K562 (cell line): ENCODE measurements at regions not wholly inside any gene's neighbourhood (a gene's known extent, or its start where the extent isn't known, plus 50 kb on each side); places are given as distances from the start of the nearest gene placed in this dataset.

Source experiments
- ATAC-seq: fragments of 200-7000 bp; cut with Tn5 transposase; 3 replicates; pipeline ENCODE4 v1.9.1; 2020; ENCODE audit warnings: moderate library complexity
- BruUV-seq: library from RNA; stranded (reverse); fragments of 400-500 nt; replicated peaks from 2 replicates; lab custom pipeline; 2021; lab: Mats Ljungman, UMichigan
- CTCF ChIA-PET: fragments of 300-600 bp; formaldehyde crosslinking; extraction: SDS; loops from one replicate; lab custom pipeline; 2021; ENCODE audit warnings: low intra/inter-chr PET ratio; lab: Yijun Ruan, JAX
- POLR2A ChIA-PET: fragments of 300-600, 350-650 bp; sonication (Branson Sonifier 250); formaldehyde crosslinking; extraction: SDS; loops from one replicate; lab custom pipeline; 2021; ENCODE audit warnings: antibody characterized with exemption, inconsistent platforms; lab: Yijun Ruan, JAX
- DNase-seq, 4 experiments: peaks; one replicate each; pipeline versions ENCODE4 v3.0.0 to v3.0.0-alpha.2; 2011 to 2018; ENCODE audit warnings: low spot score in 3 of 4, mixed read lengths in 3 of 4; ENCODE audit errors: extremely low read depth in 1 of 4
- FAIRE-seq: peaks from 2 replicates; lab custom pipeline; 2011; peaks lifted over from hg19 to GRCh38; lab: Jason Lieb, UNC
- H2AFZ ChIP-seq: 2 replicates; pipeline ENCODE4 v1.6.0; 2011; ENCODE audit warnings: low read depth, low read length, control low read depth, inconsistent platforms
- H3K27ac ChIP-seq: fragments of 200-600 bp; 3 replicates; pipeline ENCODE4 v1.8.0; 2011; ENCODE audit warnings: low read depth, mild to moderate bottlenecking, control low read depth, inconsistent platforms, low read length, moderate library complexity, mixed read lengths; ENCODE audit errors: extremely low read depth
- H3K27me3 ChIP-seq, 2 experiments: fragments of 300-600 bp in 1 of 2; 2 replicates in 1 of 2; 3 replicates in 1 of 2; pipeline versions ENCODE4 v1.6.0 to v1.8.0; 2011; ENCODE audit warnings: inconsistent platforms in 2 of 2, low read length in 2 of 2, mild to moderate bottlenecking in 1 of 2, mixed read lengths in 1 of 2, moderate library complexity in 1 of 2; ENCODE audit not compliant: control insufficient read depth in 2 of 2, insufficient read depth in 2 of 2
- H3K36me3 ChIP-seq: fragments of 300-600 bp; 3 replicates; pipeline ENCODE4 v1.8.0; 2011; ENCODE audit warnings: mild to moderate bottlenecking, low read length, inconsistent platforms; ENCODE audit not compliant: control insufficient read depth, insufficient read depth
- H3K4me1 ChIP-seq, 2 experiments: fragments of 200-600 bp in 1 of 2; replicated peaks in 1 of 2; 2 replicates in 1 of 2; 3 replicates in 1 of 2; pipeline versions ENCODE4 v1.5.1 to v1.8.0; 2011; ENCODE audit warnings: inconsistent platforms in 2 of 2, low read length in 2 of 2, mild to moderate bottlenecking in 1 of 2, mixed read lengths in 1 of 2, moderate library complexity in 1 of 2; ENCODE audit not compliant: control insufficient read depth in 2 of 2, insufficient read depth in 2 of 2
- H3K4me2 ChIP-seq: 2 replicates; pipeline ENCODE4 v1.6.1; 2011; ENCODE audit warnings: low read length, control low read depth, inconsistent platforms, mixed read lengths; ENCODE audit not compliant: insufficient read depth
- H3K4me3 ChIP-seq: fragments of 200-600 bp; sonication (generic), shearing (Covaris generic); 2 replicates; pipeline ENCODE4 v1.5.1; 2016; ENCODE audit warnings: control low read depth, inconsistent platforms
- H3K79me2 ChIP-seq: fragments of 200-600 bp; 3 replicates; pipeline ENCODE4 v1.8.0; 2011; ENCODE audit warnings: low read length, inconsistent platforms; ENCODE audit not compliant: control insufficient read depth, insufficient read depth
- H3K9ac ChIP-seq, 2 experiments: 2 replicates each; pipeline versions ENCODE4 v1.6.0 to v1.6.1; 2011; ENCODE audit warnings: low read depth in 2 of 2, low read length in 2 of 2, control low read depth in 1 of 2, inconsistent platforms in 1 of 2, mild to moderate bottlenecking in 1 of 2, mixed read lengths in 1 of 2; ENCODE audit not compliant: insufficient read depth in 1 of 2
- H3K9me1 ChIP-seq: one replicate; pipeline ENCODE4 v1.6.0; 2011; ENCODE audit warnings: inconsistent platforms, mild to moderate bottlenecking, low read length, moderate library complexity; ENCODE audit not compliant: control insufficient read depth, insufficient read depth
- H3K9me3 ChIP-seq: replicated peaks from 2 replicates; pipeline ENCODE4 v1.5.1; 2011; ENCODE audit warnings: low read depth, low read length, inconsistent platforms; ENCODE audit not compliant: control insufficient read depth, insufficient read depth
- H4K20me1 ChIP-seq: replicated peaks from 2 replicates; pipeline ENCODE4 v1.6.1; 2011; ENCODE audit warnings: low read length, inconsistent platforms, mixed read lengths; ENCODE audit not compliant: control insufficient read depth, insufficient read depth
- DMBX1 ChIP-seq: fragments of 250-450 bp; sonication (Bioruptor Pico); IDR thresholded peaks from 2 replicates; pipeline ENCODE4 v1.8.0; 2022; ENCODE audit warnings: inconsistent platforms, mild to moderate bottlenecking, moderate library complexity, borderline replicate concordance
- FUS ChIP-seq: fragments of 200-400 bp; formaldehyde crosslinking; optimal IDR thresholded peaks from 2 replicates; pipeline ENCODE3; 2017; ENCODE audit warnings: low read depth, low read length
- HDAC6 ChIP-seq: IDR thresholded peaks from 2 replicates; pipeline ENCODE4 v1.6.1; 2012; ENCODE audit warnings: low read depth, mild to moderate bottlenecking, control low read depth, inconsistent platforms, low read length, moderate library complexity
- ID3 ChIP-seq, 2 experiments: fragments of 250-450 bp in 1 of 2; fragments of 450-650 bp in 1 of 2; sonication (Bioruptor Pico) in 1 of 2; IDR thresholded peaks; 2 replicates each; pipeline versions ENCODE4 v1.6.1 to v1.8.0; 2016 to 2021; ENCODE audit warnings: mild to moderate bottlenecking in 2 of 2, moderate library complexity in 2 of 2, missing compliant biosample characterization in 1 of 2, missing genetic modification characterization in 1 of 2
- KDM2B ChIP-seq: fragments of 250-450 bp; sonication (Bioruptor Pico); IDR thresholded peaks from 2 replicates; pipeline ENCODE4 v1.8.0; 2021; ENCODE audit warnings: mild to moderate bottlenecking, moderate library complexity
- MEF2A ChIP-seq: IDR thresholded peaks from 2 replicates; pipeline ENCODE4 v1.6.1; 2011; ENCODE audit warnings: low read depth, mild to moderate bottlenecking, low read length, moderate library complexity; ENCODE audit not compliant: control insufficient read depth
- MYC ChIP-seq, 2 experiments: fragments of 250-450 bp in 1 of 2; sonication (Bioruptor Pico) in 1 of 2; IDR thresholded peaks; 2 replicates each; pipeline versions ENCODE4 v1.5.1 to v1.6.1; 2012 to 2021; ENCODE audit warnings: low read depth in 2 of 2, borderline replicate concordance in 1 of 2, improper control_type of control experiment in 1 of 2, low read length in 1 of 2, mild to moderate bottlenecking in 1 of 2, moderate library complexity in 1 of 2
- NR2C2 ChIP-seq, 2 experiments: fragments of 200-800 bp in 1 of 2; sonication (Bioruptor generic) in 1 of 2; sonication (generic) in 1 of 2; formaldehyde crosslinking in 1 of 2; IDR thresholded peaks; 2 replicates each; pipeline versions ENCODE4 v1.6.1 to v1.8.0; 2016 to 2022; ENCODE audit warnings: mild to moderate bottlenecking in 1 of 2, missing compliant biosample characterization in 1 of 2, missing genetic modification characterization in 1 of 2, missing genetic modification reagents in 1 of 2
- SMARCA5 ChIP-seq: fragments of 450-650 bp; IDR thresholded peaks from 2 replicates; pipeline ENCODE4 v1.6.1; 2016
- TCF7L2 ChIP-seq: fragments of 150-350 bp; IDR thresholded peaks from 2 replicates; pipeline ENCODE4 v1.6.1; 2016; ENCODE audit warnings: low read depth, mild to moderate bottlenecking, low read length, moderate library complexity
- TRIM24 ChIP-seq, 2 experiments: fragments of 450-650 bp; IDR thresholded peaks; 2 replicates each; pipeline ENCODE4 v1.6.1; 2016
- TSC22D4 ChIP-seq: fragments of 450-650 bp; IDR thresholded peaks from 2 replicates; pipeline ENCODE4 v1.6.1; 2016; ENCODE audit warnings: missing genetic modification characterization, missing biosample characterization, control low read depth
- ZNF143 ChIP-seq: sonication (generic); formaldehyde crosslinking; IDR thresholded peaks from 2 replicates; pipeline ENCODE4 v1.9.0; 2022; ENCODE audit warnings: mild to moderate bottlenecking, missing genetic modification reagents
- WGBS: fragments of 100-300 bp; shearing (Covaris generic); methylation state at CpG from one replicate; pipeline ENCODE4 v1.1.6; 2016; ENCODE audit warnings: low coverage, mixed read lengths; ENCODE audit not compliant: insufficient coverage; ENCODE audit errors: missing lambda C conversion rate; 5-methylcytosine and 5-hydroxymethylcytosine counted together
- in situ Hi-C: fragments of 300-500 bp; cut with MboI; formaldehyde crosslinking; loops from 4 replicates; pipeline ENCODE4 v1.15.0; 2018; ENCODE audit warnings: inconsistent platforms, mixed read lengths
- intact Hi-C: fragments of 100-400 bp; cut with micrococcal nuclease; formaldehyde crosslinking; loops from 2 replicates; pipeline ENCODE4 v1.14.2; 2022
- TF ChIP-seq, protein P1 (sequence below): IDR thresholded peaks from 2 replicates; pipeline ENCODE4 v1.6.1; 2014; ENCODE audit warnings: antibody characterized with exemption
- TF ChIP-seq, protein P2 (sequence below): fragments of 450-650 bp; IDR thresholded peaks from 2 replicates; pipeline ENCODE4 v1.6.1; 2016; ENCODE audit warnings: mild to moderate bottlenecking

DNA sequence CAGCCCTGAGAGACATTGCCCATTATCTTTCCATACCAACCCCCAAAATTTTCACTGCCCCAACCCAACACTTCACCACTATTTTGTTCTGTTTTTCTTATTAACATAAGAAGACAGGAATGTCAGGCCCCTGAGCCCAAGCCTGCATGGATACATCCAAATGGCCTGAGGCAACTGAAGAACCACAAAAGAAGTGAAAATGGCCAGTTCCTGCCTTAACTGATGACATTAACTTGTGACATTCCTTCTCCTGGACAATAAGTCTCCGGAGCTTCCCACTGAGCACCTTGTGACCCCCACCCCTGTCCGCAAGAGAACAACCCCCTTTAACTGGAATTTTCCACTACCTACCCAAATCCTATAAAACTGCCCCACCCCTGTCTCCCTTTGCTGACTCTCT is 1076.4 kb upstream of the GHITM start:
- H3K27me3 ChIP-seq = no peaks in the 10 kb centered on the region
- in situ Hi-C loops (no loop called here), intact Hi-C loops (no loop called here)
- FAIRE-seq (no peak), ATAC-seq (no peak), DNase-seq (no peak)
- H3K9me1 ChIP-seq = no peaks in the 10 kb centered on the region
- no peak overlapping the region for H3K4me3 ChIP-seq
- WGBS = 15% methylated on average over 2 of the region's 2 CpGs
- ChIA-PET POLR2A (no interaction called here), CTCF (no interaction called here)
- no peak overlapping the region for H3K4me2 ChIP-seq
- no peak overlapping the region for H3K9ac ChIP-seq
- no peak for TF ChIP-seq MEF2A
- no peak for TF ChIP-seq ZNF143 (CRISPR knock-in tag)
- TF ChIP-seq ID3 (CRISPR knock-in tag; IDR thresholded peaks at IDR 0.05) = no peak
- no peak for TF ChIP-seq ID3 (tag; IDR thresholded peaks at IDR 0.05)
- TF ChIP-seq DMBX1 (CRISPR knock-in tag) = no peak
- no peak for TF ChIP-seq TCF7L2
- no peak for TF ChIP-seq SMARCA5
- TF ChIP-seq FUS = no peak
- TF ChIP-seq HDAC6 = no peak
- no peak for TF ChIP-seq MYC (IDR thresholded peaks at IDR 0.05; ENCODE audit: low read depth, low read length)
- TF ChIP-seq MYC (CRISPR knock-in tag; IDR thresholded peaks at IDR 0.05; ENCODE audit: borderline replicate concordance, low read depth) = no peak
- TF ChIP-seq, protein P1, sequence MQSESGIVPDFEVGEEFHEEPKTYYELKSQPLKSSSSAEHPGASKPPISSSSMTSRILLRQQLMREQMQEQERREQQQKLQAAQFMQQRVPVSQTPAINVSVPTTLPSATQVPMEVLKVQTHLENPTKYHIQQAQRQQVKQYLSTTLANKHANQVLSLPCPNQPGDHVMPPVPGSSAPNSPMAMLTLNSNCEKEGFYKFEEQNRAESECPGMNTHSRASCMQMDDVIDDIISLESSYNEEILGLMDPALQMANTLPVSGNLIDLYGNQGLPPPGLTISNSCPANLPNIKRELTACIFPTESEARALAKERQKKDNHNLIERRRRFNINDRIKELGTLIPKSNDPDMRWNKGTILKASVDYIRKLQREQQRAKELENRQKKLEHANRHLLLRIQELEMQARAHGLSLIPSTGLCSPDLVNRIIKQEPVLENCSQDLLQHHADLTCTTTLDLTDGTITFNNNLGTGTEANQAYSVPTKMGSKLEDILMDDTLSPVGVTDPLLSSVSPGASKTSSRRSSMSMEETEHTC = no peak
- no peak for TF ChIP-seq KDM2B (CRISPR knock-in tag)
- TF ChIP-seq TRIM24 (IDR thresholded peaks at IDR 0.05) = no peak
- TF ChIP-seq, protein P2, sequence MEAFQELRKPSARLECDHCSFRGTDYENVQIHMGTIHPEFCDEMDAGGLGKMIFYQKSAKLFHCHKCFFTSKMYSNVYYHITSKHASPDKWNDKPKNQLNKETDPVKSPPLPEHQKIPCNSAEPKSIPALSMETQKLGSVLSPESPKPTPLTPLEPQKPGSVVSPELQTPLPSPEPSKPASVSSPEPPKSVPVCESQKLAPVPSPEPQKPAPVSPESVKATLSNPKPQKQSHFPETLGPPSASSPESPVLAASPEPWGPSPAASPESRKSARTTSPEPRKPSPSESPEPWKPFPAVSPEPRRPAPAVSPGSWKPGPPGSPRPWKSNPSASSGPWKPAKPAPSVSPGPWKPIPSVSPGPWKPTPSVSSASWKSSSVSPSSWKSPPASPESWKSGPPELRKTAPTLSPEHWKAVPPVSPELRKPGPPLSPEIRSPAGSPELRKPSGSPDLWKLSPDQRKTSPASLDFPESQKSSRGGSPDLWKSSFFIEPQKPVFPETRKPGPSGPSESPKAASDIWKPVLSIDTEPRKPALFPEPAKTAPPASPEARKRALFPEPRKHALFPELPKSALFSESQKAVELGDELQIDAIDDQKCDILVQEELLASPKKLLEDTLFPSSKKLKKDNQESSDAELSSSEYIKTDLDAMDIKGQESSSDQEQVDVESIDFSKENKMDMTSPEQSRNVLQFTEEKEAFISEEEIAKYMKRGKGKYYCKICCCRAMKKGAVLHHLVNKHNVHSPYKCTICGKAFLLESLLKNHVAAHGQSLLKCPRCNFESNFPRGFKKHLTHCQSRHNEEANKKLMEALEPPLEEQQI = no peak
- no peak for TF ChIP-seq NR2C2 (CRISPR knock-in tag; IDR thresholded peaks at IDR 0.05)
- TF ChIP-seq NR2C2 (tag; IDR thresholded peaks at IDR 0.05) = no peak
- no peak for TF ChIP-seq TSC22D4 (tag)
- no peaks in the 10 kb centered on the region for H3K4me1 ChIP-seq
- H2AFZ ChIP-seq = no peak overlapping the region
- H3K9me3 ChIP-seq = no peaks in the 10 kb centered on the region; the same call in 1 of the 2 replicates
- BruUV-seq = no TSS peak
- no peaks in the 10 kb centered on the region for H3K79me2 ChIP-seq
- H3K36me3 ChIP-seq = no peaks in the 10 kb centered on the region
- no peak overlapping the region for H3K27ac ChIP-seq
- H4K20me1 ChIP-seq = no peaks in the 10 kb centered on the region
